ENCODE measurements at regions not wholly inside any gene's neighbourhood (a gene's known extent, or its start where the extent isn't known, plus 50 kb on each side); places are given as distances from the start of the nearest gene placed in this dataset.

DNA sequence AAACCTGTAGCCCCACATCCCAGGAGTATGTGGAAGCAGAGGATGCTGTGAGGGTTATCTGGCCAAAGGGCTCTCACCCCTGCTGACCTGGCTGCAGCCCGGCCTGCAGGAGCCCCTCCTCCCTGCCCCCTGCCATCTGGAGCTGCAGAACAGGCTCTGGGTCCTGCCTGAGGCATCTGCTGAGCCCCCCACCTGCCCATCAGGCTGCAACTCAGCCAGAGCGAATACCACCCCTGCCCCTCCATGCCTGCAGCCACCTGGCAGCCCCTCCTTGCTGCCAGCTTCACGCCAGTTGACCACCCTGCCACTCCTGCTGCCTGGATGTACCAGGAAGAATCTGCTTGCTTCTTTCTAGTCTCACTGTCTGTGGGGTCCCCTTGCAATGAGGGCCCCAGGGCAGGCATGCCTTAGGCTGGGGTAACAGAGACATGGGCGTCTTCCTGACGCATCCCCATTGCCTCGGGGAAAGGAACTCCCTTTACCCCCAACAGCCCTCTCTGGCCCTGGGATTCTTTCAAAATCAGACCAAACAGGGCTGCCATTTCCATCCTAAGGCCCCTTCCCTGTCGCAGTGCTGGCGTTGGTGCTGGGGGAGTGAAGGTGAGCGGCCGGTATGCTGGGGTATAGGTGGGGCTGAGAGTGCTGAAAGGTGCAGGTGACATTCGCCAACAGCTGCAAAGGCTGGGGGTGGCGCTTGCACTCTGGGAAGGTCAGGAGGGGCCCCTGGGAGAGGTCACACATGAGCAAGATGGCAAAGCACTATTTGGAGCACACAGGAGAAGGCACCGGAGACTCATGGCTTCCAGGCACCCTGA lies 1334.6 kb downstream of the TBC1D22A start:
- no peak for DNase-seq

DNA sequence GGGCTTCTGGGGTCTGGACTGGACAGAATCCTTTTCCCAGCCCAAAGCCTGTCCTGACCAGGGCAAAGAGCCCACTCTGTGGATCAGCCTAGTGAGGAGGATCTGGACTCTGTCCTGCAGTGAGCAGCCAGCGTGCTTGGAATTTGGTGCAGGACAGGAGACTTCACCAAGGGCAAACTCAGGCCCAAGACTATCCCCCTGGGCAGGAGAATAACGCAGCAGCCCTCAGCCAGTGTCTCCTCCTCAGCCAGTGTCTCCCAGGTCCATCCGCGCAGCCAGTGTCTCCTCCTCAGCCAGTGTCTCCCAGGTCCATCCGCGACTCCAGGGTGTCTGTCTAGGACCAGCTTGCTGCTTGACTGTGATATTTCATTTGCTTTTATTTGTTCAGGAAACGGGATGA lies 1334.0 kb downstream of the TBC1D22A start:
- no peak for DNase-seq

GRCh38 chr22:48093981-48094380 lies 1331.5 kb downstream of the TBC1D22A start:
- DNase-seq: no peak

DNA sequence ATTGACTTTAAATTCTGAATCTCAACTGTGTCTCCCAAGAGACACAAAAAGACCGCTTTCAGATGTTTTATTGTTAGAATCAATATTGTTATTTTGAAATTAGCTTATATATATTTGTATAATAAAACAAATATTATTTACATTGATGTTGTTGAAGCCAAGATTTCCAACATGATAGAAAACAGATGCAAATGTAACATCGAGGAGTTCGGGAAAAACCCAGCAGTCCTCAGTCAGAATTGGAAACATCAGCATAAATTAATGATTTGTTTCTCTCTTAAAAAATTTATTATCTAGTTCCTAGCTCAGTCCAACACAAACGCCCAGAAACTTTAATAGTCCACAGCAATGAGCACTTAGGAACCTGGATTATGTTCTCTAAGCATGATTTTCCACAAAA lies 1330.4 kb downstream of the TBC1D22A start:
- no peak for DNase-seq

DNA sequence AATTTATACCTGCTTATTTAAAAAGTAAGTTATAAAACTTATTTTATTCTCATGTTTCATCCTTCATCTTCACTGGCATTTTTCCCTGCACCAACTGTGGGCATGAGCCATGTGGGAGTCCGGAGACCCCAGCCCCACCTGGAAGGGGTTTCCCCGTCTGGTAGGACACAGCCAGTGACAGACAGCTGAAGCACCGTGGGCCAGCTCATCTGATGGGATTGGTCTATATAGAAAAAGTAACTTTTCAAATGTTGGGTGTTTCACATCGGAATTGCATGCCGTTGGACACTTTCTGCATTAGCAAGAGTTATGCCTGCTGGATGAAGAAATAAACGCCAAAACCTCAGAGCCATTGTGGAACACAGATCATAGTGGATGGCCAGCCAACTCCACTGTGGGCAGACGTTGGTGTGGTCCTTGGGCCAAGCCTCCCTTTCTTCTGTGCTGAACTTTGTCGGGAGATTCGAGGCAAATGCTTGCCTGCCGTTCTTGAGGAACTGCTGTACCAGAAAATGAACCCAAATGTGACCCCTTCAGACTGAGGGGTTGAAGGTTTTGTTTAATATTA lies 1329.3 kb downstream of the TBC1D22A start:
- DNase-seq: no peak

DNA sequence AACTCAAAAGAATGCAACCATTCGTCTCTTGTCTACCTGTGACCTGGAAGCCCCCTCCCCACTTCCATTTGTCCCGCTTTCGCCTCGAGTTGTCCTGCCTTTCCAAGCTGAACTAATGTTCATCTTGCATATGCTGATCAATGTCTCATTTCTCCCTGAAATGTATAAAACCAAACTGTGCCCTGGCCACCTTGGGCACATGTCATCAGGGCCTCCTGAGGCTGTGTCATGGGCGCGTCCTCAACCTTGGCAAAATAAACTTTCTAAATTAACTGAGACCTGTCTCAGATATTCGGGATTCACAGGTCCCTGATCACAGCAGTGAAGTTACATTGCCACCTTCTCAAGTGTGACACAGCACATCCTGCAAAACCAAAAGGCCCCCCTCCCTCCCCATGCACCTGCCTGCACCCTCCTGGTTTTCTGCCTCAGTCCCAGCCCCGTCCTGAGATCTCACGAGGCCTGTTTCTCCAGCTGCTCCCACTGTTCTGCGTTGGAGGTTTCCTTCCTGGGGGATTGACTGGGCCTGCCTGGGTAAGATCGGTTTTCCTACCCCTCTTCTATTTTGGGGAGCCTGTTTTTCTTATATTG lies 1328.7 kb downstream of the TBC1D22A start:
- DNase-seq: no peak

DNA sequence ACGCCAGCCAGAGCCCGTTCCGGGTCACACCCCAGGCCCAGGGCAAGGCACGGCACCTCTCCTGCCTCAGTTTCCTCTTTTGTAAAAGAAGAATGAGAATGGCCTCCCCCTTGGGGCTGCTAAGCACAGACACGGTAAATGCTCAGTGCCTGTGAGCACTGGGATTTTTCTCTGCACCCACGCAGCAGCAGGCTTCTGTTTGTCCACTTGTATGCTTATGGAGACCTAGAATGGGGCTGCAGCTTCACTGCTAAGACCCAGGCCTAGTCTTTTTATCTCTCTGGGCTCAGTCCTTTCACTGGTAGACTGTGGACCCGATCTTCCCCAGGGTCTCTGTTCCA lies 1327.9 kb downstream of the TBC1D22A start:
- DNase-seq: no peak

GRCh38 chr22:48089601-48090331 lies 1327.3 kb downstream of the TBC1D22A start:
- peak; percentile 21 for DNase-seq

GRCh38 chr22:48088926-48089536 lies 1326.6 kb downstream of the TBC1D22A start:
- no peak for DNase-seq

- DNase-seq: no peak
Measured at GRCh38 chr22:48088251-48088650, 1325.8 kb downstream of the TBC1D22A start.

- no peak for DNase-seq
Measured at GRCh38 chr22:48085901-48086645, 1323.6 kb downstream of the TBC1D22A start.

DNA sequence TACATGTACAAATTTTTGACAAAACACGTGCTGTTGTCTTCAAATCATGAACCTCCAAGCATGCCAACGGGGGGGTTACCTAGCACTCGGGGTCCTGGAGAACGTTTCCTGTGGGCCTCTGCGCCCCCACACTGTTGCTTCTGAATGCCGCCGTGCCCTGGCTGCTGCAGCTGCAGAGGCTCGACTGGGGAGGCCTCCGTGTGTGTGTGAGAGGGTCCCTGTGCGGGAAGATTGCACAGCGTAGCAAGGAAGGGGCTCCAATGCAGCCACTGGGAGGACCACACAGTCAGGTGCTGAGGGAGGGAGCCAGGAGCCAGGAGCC lies 1322.2 kb downstream of the TBC1D22A start:
- no peak for DNase-seq

- no peak for DNase-seq
Measured at GRCh38 chr22:48084041-48084728, 1321.7 kb downstream of the TBC1D22A start.

- DNase-seq: no peak
Measured at GRCh38 chr22:48083502-48083901, 1321.1 kb downstream of the TBC1D22A start.

GRCh38 chr22:48082284-48082683 lies 1319.8 kb downstream of the TBC1D22A start:
- DNase-seq: no peak

- DNase-seq: no peak
Measured at GRCh38 chr22:48081281-48081680, 1318.8 kb downstream of the TBC1D22A start.

- DNase-seq: peak; percentile 9
Measured at GRCh38 chr22:48080316-48081165, 1318.1 kb downstream of the TBC1D22A start.

DNA sequence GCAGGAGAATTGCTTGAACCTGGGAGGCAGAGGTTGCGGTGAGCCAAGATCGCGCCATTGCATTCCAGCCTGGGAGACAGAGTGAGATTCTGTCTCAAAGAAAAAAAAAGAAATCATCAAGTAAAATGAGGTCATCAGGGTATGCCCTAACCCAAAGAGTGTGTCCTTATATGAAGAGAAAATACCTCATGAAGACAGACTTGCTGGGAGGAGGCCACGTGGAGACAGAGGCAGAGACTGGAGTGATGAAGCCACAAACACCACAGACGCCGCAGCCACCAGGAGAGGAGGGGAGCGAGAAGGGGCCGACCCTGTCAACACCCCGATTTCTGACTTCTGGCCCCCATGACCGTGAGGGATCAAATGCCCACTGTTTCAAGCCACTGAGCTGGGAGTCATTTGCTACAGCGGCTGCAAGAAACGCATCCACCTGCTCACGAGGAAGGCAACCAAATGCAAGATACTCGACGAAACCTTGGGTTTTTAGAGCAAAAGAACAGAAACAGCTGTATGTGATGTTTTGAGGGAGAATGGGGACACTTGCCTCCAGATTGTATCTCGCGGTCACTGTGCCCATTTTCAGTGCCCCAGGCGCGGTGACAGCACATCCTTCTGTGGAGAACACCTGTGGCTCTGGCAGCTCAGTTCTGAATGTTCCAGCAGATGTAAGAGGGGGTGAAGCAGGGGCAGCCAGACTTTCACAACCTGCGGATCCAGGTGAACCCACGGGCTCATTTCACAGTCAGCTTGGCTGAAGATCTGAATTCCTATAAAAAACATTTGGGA lies 1317.2 kb downstream of the TBC1D22A start:
- DNase-seq: no peak

GRCh38 chr22:48078825-48079224 lies 1316.4 kb downstream of the TBC1D22A start:
- DNase-seq: no peak

DNA sequence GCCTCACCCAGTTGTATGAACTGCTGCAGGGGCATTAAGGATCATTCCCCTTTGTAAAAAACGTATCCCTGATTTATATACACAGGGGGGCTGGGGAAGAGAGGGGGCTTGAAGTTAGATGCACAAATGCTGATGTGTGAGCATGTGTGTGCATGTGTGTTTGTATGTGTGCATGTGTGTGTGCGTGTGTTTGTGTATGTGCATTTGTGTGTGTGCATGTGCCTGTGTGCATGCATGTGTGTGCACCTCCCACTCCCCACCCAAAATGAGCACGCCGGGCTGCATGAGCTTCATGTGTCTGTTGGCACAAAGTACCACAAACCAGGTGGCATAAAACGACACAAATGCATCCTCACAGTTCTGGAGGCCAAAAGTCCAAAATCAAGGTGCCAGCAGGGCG lies 1315.2 kb downstream of the TBC1D22A start:
- no peak for DNase-seq
